ENCODE measurements at regions not wholly inside any gene's neighbourhood (a gene's known extent, or its start where the extent isn't known, plus 50 kb on each side); places are given as distances from the start of the nearest gene placed in this dataset.

- Histone ChIP-seq H3K9me1 (replicated peaks; ENCODE audit: control insufficient read depth, extremely low read depth, insufficient read depth, low read length) (no peaks in the 10 kb centered on the region), H3K27me3 (ENCODE audit: control insufficient read depth in 2 of 2, insufficient read depth in 2 of 2, low read length in 2 of 2) (no peaks in the 10 kb centered on the region), H3K27ac (ENCODE audit: insufficient read depth, low read depth, low read length) (no peak overlapping the region), H3K9me3 (replicated peaks; ENCODE audit: control insufficient read depth, insufficient read depth, low read length) (peaks cover 4% of the 10 kb centered on the region), H3K4me2 (ENCODE audit: insufficient read depth, low read length) (no peak overlapping the region), H3K79me2 (ENCODE audit: control insufficient read depth, insufficient read depth, low read length) (no peaks in the 10 kb centered on the region), H3K36me3 (ENCODE audit: control insufficient read depth in 2 of 2, extremely low read depth in 1 of 2, insufficient read depth in 2 of 2, low read length in 2 of 2) (no peaks in the 10 kb centered on the region), H2AFZ (ENCODE audit: low read depth, low read length) (no peak overlapping the region), H3K4me1 (ENCODE audit: control insufficient read depth, extremely low read depth, insufficient read depth, low read length) (no peaks in the 10 kb centered on the region), H3K9ac (replicated peaks; ENCODE audit: extremely low read depth, insufficient read depth, low read length) (no peak overlapping the region), H4K20me1 (replicated peaks; ENCODE audit: control insufficient read depth, extremely low read depth, insufficient read depth, low read length) (no peaks in the 10 kb centered on the region), H3K4me3 (replicated peaks in 1 of 3; ENCODE audit: insufficient read depth in 1 of 3, low read depth in 1 of 3, low read length in 3 of 3) (no peak overlapping the region)
- no peak for FAIRE-seq
- dilution Hi-C loops (cut with MboI; ENCODE audit: extremely low pct_ligation_motif_present, low sequenced_read_pairs) (no loop called here), intact Hi-C loops (cut with micrococcal nuclease) (no loop called here)
- DNase-seq (ENCODE audit: low read depth, low spot score), result no peak
- no TSS peak for BruUV-seq (replicated peaks)
- CTCF ChIA-PET, result no interaction called here
- POLR2A ChIA-PET, result no interaction called here
- no peak for TF ChIP-seq FOS (IDR thresholded peaks at IDR 0.05; ENCODE audit: borderline replicate concordance, insufficient read depth, low read length)
- TF ChIP-seq MYC (IDR thresholded peaks at IDR 0.05; ENCODE audit: low read depth, low read length), result no peak
- TF ChIP-seq JUN (IDR thresholded peaks at IDR 0.05; ENCODE audit: borderline replicate concordance, insufficient read depth, insufficient read length, low read depth), result no peak
- no peak for TF ChIP-seq POLR2AphosphoS5 (IDR thresholded peaks at IDR 0.05; ENCODE audit: insufficient read depth, low read depth, low read length)
- TF ChIP-seq CTCF (IDR thresholded peaks at IDR 0.05; ENCODE audit: extremely low read depth in 1 of 2, insufficient read depth in 1 of 2, low read depth in 1 of 2, low read length in 2 of 2), result no peak
- no peak for TF ChIP-seq POLR2A (IDR thresholded peaks at IDR 0.05; ENCODE audit: low read depth, low read length)
These were observed 370.0 kb upstream of the CHRM3 start for GRCh38 chr1:239016337-239016736.

DNA sequence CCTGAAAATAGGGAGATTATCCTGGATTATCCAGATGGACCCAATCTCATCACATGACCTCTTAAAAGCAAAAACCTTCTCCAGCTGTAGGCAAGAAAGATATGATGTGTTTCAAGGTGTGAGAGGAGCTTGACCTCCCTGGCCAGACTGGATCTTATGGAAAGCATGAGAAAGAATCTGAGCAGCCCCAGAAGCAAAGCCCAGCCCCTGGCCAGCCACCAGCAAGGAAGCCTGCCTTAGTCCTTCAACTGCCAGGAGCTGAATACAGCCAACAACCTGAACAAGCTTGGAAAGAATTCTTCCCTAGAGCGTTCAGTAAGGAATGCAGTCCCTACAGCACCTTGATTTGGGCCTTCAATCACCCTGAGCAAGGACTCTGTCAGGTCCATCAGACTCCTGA is 375.0 kb upstream of the CHRM3 start:
- no peak for FAIRE-seq
- no peak overlapping the region for H3K27ac ChIP-seq (ENCODE audit: insufficient read depth, low read depth, low read length)
- dilution Hi-C loops (cut with MboI; ENCODE audit: extremely low pct_ligation_motif_present, low sequenced_read_pairs), result no loop called here
- no TSS peak for BruUV-seq (replicated peaks)
- intact Hi-C loops (cut with micrococcal nuclease), result no loop called here
- no peaks in the 10 kb centered on the region for H4K20me1 ChIP-seq (replicated peaks; ENCODE audit: control insufficient read depth, extremely low read depth, insufficient read depth, low read length)
- H3K36me3 ChIP-seq (ENCODE audit: control insufficient read depth in 2 of 2, extremely low read depth in 1 of 2, insufficient read depth in 2 of 2, low read length in 2 of 2), result no peaks in the 10 kb centered on the region
- no peaks in the 10 kb centered on the region for H3K4me1 ChIP-seq (ENCODE audit: control insufficient read depth, extremely low read depth, insufficient read depth, low read length)
- POLR2A ChIA-PET, result no interaction called here
- peaks cover 2% of the 10 kb centered on the region for H3K9me3 ChIP-seq (replicated peaks; ENCODE audit: control insufficient read depth, insufficient read depth, low read length)
- H3K9me1 ChIP-seq (replicated peaks; ENCODE audit: control insufficient read depth, extremely low read depth, insufficient read depth, low read length), result no peaks in the 10 kb centered on the region
- H3K4me3 ChIP-seq (replicated peaks in 1 of 3; ENCODE audit: insufficient read depth in 1 of 3, low read depth in 1 of 3, low read length in 3 of 3), result no peak overlapping the region
- H3K4me2 ChIP-seq (ENCODE audit: insufficient read depth, low read length), result no peak overlapping the region
- no peaks in the 10 kb centered on the region for H3K27me3 ChIP-seq (ENCODE audit: control insufficient read depth in 2 of 2, insufficient read depth in 2 of 2, low read length in 2 of 2)
- DNase-seq (ENCODE audit: low read depth, low spot score), result no peak
- TF ChIP-seq MYC (IDR thresholded peaks at IDR 0.05; ENCODE audit: low read depth, low read length) (no peak), POLR2AphosphoS5 (IDR thresholded peaks at IDR 0.05; ENCODE audit: insufficient read depth, low read depth, low read length) (no peak), JUN (IDR thresholded peaks at IDR 0.05; ENCODE audit: borderline replicate concordance, insufficient read depth, insufficient read length, low read depth) (no peak), GATA2 (IDR thresholded peaks at IDR 0.05; ENCODE audit: insufficient read depth, insufficient read length, low read depth, low read length) (no peak), FOS (IDR thresholded peaks at IDR 0.05; ENCODE audit: borderline replicate concordance, insufficient read depth, low read length) (no peak), CTCF (IDR thresholded peaks at IDR 0.05; ENCODE audit: extremely low read depth in 1 of 2, insufficient read depth in 1 of 2, low read depth in 1 of 2, low read length in 2 of 2) (no peak), EZH2 (IDR thresholded peaks at IDR 0.05; ENCODE audit: borderline replicate concordance, low read depth, low read length, severe bottlenecking) (no peak), POLR2A (IDR thresholded peaks at IDR 0.05; ENCODE audit: low read depth, low read length) (no peak)
- TF ChIP-seq, protein P1, sequence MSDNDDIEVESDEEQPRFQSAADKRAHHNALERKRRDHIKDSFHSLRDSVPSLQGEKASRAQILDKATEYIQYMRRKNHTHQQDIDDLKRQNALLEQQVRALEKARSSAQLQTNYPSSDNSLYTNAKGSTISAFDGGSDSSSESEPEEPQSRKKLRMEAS (IDR thresholded peaks at IDR 0.05; ENCODE audit: insufficient read depth, insufficient read length), result no peak
- H3K9ac ChIP-seq (replicated peaks; ENCODE audit: extremely low read depth, insufficient read depth, low read length), result no peak overlapping the region
- H3K79me2 ChIP-seq (ENCODE audit: control insufficient read depth, insufficient read depth, low read length), result no peaks in the 10 kb centered on the region
- CTCF ChIA-PET, result no interaction called here
- no peak overlapping the region for H2AFZ ChIP-seq (ENCODE audit: low read depth, low read length)

Measured in endothelial cell of umbilical vein (primary cell).